H1 (cell line): ENCODE measurements at regions not wholly inside any gene's neighbourhood (a gene's known extent, or its start where the extent isn't known, plus 50 kb on each side); places are given as distances from the start of the nearest gene placed in this dataset.

ENCODE experiments used
- CEBPB ChIP-seq: IDR thresholded peaks from 2 replicates; pipeline ENCODE4 v1.6.1; 2012; ENCODE audit warnings: low read depth, low read length
- CHD1 ChIP-seq: IDR thresholded peaks from 2 replicates; pipeline ENCODE4 v1.6.1; 2012; ENCODE audit warnings: low read depth, low read length, improper control_type of control experiment
- EGR1 ChIP-seq: IDR thresholded peaks from 2 replicates; pipeline ENCODE4 v1.6.1; 2011; ENCODE audit warnings: low read depth, low read length, borderline replicate concordance
- GABPA ChIP-seq: IDR thresholded peaks from 2 replicates; pipeline ENCODE4 v1.6.1; 2011; ENCODE audit warnings: mild to moderate bottlenecking, low read length, moderate library complexity, borderline replicate concordance; ENCODE audit not compliant: insufficient read depth
- JUN ChIP-seq: IDR thresholded peaks from 2 replicates; pipeline ENCODE4 v1.6.1; 2011; ENCODE audit warnings: low read depth, mild to moderate bottlenecking, improper control_type of control experiment, low read length
- KDM1A ChIP-seq: fragments of 200-600, 300-600 bp; sonication (generic); IDR thresholded peaks from 2 replicates; pipeline ENCODE4 v1.7.1; 2016; ENCODE audit warnings: mild to moderate bottlenecking, low read length, borderline replicate concordance
- POLR2A ChIP-seq, 2 experiments: IDR thresholded peaks; 1 replicate in 1 of 2; 2 replicates in 1 of 2; pipeline ENCODE4 v1.6.1; 2011; ENCODE audit warnings: low read depth in 2 of 2, low read length in 2 of 2, mild to moderate bottlenecking in 2 of 2; ENCODE audit errors: control extremely low read depth in 1 of 2
- POLR2AphosphoS5 ChIP-seq: IDR thresholded peaks from 2 replicates; pipeline ENCODE4 v1.6.1; 2011; ENCODE audit warnings: low read depth, low read length
- RAD21 ChIP-seq, 2 experiments: IDR thresholded peaks in 1 of 2; conservative IDR thresholded peaks in 1 of 2; 2 replicates each; pipeline ENCODE4 v1.6.1; 2011; ENCODE audit warnings: low read depth in 2 of 2, low read length in 2 of 2, improper control_type of control experiment in 1 of 2, inconsistent platforms in 1 of 2, mild to moderate bottlenecking in 1 of 2, moderate library complexity in 1 of 2
- SP1 ChIP-seq: IDR thresholded peaks from 2 replicates; pipeline ENCODE4 v1.6.1; 2011; ENCODE audit warnings: low read depth, low read length
- SP2 ChIP-seq: IDR thresholded peaks from 2 replicates; pipeline ENCODE4 v1.6.1; 2012; ENCODE audit warnings: mild to moderate bottlenecking, low read length, inconsistent platforms
- TF ChIP-seq, protein P1 (sequence below), 3 experiments: IDR thresholded peaks; 1 replicate in 2 of 3; 2 replicates in 1 of 3; pipeline versions ENCODE4 v1.5.1 to v1.6.1; 2011; ENCODE audit warnings: low read length in 3 of 3, mild to moderate bottlenecking in 3 of 3, inconsistent platforms in 2 of 3, low read depth in 1 of 3, moderate library complexity in 1 of 3; ENCODE audit not compliant: insufficient read depth in 1 of 3; ENCODE audit errors: control extremely low read depth in 1 of 3

DNA sequence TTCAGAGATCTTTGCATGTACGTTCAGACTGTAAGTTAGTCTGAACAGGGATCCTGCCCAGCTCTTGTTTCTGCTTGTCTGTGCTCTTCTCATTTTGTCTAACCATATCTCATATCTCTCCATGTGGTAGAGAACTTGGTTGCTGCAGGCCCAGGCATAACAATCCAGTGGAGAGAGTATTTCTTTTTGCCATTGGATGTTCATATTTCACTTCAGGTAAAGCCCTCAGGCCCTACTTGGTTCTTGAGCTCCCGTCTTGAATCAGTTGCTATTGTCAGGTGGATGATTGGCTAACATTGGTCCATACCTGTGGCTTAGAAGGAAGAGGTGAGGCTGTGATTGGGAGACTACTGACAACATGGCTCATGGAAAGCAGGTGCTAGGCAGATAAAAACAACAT is 357.7 kb upstream of the FLRT2 start:
- TF ChIP-seq KDM1A (no peak), POLR2A (IDR thresholded peaks at IDR 0.05; ENCODE audit: control extremely low read depth in 1 of 2, low read depth in 2 of 2, low read length in 2 of 2) (no peak), JUN (no peak), CEBPB (no peak), RAD21 (IDR thresholded peaks at IDR 0.05 in 1 of 2, conservative IDR thresholded peaks at IDR 0.05 in 1 of 2; ENCODE audit: low read depth in 2 of 2, low read length in 2 of 2) (no peak), CHD1 (no peak), GABPA (no peak), EGR1 (no peak), SP2 (no peak), SP1 (no peak), POLR2AphosphoS5 (no peak)
- TF ChIP-seq, protein P1, sequence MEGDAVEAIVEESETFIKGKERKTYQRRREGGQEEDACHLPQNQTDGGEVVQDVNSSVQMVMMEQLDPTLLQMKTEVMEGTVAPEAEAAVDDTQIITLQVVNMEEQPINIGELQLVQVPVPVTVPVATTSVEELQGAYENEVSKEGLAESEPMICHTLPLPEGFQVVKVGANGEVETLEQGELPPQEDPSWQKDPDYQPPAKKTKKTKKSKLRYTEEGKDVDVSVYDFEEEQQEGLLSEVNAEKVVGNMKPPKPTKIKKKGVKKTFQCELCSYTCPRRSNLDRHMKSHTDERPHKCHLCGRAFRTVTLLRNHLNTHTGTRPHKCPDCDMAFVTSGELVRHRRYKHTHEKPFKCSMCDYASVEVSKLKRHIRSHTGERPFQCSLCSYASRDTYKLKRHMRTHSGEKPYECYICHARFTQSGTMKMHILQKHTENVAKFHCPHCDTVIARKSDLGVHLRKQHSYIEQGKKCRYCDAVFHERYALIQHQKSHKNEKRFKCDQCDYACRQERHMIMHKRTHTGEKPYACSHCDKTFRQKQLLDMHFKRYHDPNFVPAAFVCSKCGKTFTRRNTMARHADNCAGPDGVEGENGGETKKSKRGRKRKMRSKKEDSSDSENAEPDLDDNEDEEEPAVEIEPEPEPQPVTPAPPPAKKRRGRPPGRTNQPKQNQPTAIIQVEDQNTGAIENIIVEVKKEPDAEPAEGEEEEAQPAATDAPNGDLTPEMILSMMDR (IDR thresholded peaks at IDR 0.05; ENCODE audit: control extremely low read depth in 1 of 3, insufficient read depth in 1 of 3, low read depth in 1 of 3, low read length in 3 of 3) = no peak
